Activated naive CD4-positive, alpha-beta T cell treated with anti-CD3 and anti-CD28 coated beads, Interleukin-2, amount 50 U/mL, for 16 hours (primary cell): ENCODE measurements at regions not wholly inside any gene's neighbourhood (a gene's known extent, or its start where the extent isn't known, plus 50 kb on each side); places are given as distances from the start of the nearest gene placed in this dataset.

Experiments used
- DNase-seq: peaks from one replicate; pipeline ENCODE4 v3.0.0-alpha.2; 2020

DNA sequence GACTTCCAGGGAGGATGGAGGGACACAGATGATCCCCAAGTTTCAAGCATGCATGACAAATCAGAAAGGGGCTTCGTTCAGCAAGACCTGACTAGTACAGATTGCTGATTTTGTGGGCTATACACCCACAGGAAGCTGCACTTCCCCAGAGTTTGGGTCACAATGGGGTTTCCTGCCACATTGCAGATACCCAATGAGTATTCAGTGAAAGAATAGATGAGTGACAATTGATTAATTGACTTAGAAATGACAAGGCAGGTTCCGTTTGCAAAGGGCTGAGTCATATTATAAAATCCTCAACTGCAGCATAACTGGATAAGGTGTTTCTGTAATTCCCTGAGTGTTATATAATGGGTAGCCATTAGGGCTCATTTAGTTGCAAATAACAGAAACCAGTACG, 146.6 kb upstream of the TBL1X start:
- no peak for DNase-seq

DNA sequence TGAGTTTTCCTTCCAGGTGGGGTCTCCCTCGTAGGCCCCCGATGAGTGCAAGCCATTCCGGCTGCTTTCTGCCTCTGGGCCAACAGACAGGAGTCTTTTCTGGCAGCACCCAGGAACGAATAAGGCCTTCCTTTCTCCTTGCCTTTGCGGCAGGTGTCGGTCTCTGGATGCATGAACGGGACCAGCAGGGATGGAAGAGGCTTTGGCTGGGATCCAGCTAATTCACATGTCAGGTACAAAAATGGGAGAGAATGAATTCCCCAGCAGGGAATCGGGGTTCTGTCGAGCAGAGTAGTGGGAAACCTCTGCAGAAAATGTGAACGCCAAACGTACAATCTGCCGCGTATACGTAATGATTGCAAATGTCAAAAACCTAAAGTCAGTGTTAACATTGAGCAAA, 146.1 kb upstream of the TBL1X start:
- DNase-seq, result no peak

DNA sequence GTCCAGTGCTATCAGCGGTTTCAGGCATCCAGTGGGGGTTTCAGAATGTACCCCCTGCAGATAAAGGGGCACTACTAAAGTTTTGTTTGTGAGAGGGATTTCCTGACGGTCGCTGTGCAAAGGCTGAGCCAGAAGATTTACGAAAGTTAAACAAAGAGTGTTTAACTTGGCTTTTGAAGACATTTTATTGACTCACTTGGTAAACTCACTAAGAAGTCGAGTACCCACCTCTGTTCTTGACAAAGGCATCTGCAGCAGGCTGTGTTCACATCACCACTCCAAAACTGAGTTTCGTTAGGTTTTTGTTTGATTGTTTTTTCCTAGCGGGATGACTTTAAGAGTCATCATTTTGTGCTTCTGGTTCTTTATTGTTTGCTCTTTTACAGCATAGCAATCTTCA, 143.9 kb upstream of the TBL1X start:
- DNase-seq, result no peak

DNA sequence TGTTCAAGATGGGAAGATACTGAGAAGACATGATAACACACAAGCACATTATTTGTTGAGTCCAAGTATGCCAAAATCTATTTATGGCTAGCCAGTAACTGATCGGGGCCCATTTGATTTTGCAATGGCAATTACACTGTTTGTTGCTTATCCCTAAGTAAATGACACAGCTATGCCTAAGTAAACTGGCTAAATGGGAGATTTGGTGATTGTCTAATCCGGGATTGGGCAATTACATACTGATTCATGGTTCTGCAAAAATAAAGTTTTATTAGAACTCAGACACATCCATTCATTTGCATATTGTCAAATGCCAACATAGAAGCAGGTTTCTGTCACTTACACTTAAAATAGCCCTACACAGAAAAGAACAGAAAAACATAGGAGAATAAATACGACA, 140.2 kb upstream of the TBL1X start:
- DNase-seq, result no peak

DNA sequence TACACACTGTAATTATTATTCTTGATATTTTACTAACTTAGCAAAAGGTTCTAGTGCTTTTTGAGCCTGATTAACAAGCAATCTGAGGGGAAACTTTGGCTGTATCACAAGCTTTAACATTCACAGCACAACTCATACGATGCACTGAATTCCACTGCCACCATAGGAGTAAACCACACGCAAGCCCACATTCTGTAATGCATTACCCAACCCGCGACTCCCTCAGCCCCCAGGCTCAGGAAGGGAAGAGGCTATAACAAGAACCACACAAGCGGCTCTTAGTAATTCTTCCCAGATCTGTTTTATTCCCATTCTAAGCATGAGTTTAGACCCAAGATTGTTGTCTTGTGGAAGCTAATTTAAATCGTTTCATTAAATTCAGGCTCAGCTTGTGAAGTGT, 138.5 kb upstream of the TBL1X start:
- DNase-seq, result no peak

DNA sequence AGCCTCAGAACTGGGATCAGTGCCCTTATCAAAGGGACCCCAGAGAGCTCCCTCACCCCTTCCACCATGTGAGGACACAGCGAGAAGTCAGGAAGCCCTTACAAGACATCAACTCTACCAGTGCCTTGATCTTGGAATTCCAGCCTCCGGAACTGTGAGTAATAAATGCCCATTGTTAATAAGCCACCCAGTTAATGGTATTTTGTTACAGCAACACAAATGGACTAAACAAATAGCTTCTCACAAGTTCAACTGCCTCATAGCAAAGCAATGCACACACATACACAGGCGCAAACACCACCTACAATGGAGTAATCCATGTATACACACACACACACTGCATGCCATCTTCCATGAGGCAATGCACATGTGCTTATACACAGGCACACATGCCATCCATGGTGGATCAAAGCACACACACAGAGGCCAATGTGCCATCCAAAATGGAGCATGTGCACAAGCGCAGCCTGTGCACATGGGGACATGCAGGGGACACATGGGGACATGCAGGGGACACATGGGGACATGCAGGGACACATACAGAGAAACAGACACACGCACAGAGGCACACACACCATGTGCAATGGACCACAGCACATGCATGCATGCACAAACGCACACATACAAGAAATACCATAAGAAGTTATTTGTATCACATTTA, 137.6 kb upstream of the TBL1X start:
- DNase-seq, result no peak

DNA sequence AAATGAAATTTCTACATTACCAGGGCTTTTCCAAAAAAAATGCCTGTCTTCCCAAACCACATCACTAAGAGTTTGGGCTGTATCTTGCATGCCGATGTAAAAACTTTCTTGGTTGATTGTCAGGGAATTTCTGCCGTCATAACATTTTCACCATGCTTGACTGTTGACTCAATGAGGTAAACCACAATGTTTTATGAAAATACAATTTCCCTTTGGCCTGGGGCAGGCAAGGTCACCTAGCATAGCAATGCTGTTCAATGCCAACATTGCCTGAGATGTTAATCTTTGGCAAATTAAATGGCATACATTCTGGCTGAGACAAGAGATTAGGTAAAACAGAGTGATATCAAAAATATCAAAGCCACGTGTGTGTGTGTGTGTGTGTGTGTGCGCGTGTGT, 137.1 kb upstream of the TBL1X start:
- no peak for DNase-seq

DNA sequence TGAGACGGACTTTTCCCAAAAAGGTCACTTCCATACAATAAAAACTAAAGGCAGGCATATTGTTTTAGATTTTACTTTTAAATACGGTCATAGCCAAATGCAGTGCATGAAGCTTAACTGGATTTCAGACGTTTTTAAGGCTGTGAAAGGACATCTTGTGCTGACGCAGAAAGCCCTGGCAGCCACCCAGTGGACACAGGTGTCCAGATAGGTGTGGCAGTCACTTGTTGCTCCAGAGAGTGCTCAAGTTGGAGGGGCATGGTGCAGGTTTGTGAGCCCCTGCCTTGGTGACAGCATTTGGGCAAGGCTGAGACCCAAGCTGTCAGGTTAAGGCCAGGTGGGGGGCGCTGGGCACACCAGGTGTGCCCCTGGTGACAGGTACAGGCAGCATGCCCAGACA, 135.8 kb upstream of the TBL1X start:
- no peak for DNase-seq

DNA sequence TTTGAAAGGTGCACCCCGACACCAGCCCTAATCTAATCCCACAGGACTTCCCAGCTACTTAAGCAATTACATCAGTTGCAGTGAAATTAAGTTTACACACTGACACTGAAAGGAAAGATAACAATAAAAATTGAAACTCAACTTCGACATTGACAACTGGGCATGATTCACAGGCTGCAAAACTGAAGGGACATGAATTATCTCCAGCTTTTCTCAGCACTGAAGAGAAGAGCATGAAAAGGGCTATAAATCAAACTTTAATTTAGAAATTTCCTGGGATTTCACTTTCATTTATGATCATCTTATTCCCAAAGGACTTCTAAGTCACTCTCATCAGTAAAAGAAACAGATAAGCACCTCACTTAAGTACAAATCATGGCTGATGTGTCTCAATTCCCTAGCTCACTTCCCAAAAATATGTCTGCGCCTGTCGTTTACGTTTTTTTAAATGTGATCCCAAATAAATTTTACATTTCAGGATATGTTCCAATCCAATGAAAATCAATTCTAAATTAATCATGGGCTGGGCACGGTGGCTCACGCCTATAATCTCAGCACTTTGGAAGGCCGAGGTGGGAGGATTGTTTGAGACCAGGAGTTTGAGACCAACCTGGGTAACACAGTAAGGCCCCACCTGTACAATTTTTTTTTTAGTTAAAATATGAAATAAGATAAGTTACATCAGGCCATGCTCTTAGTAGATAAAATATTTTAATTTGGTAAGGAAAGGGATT, 134.4 kb upstream of the TBL1X start:
- no peak for DNase-seq

DNA sequence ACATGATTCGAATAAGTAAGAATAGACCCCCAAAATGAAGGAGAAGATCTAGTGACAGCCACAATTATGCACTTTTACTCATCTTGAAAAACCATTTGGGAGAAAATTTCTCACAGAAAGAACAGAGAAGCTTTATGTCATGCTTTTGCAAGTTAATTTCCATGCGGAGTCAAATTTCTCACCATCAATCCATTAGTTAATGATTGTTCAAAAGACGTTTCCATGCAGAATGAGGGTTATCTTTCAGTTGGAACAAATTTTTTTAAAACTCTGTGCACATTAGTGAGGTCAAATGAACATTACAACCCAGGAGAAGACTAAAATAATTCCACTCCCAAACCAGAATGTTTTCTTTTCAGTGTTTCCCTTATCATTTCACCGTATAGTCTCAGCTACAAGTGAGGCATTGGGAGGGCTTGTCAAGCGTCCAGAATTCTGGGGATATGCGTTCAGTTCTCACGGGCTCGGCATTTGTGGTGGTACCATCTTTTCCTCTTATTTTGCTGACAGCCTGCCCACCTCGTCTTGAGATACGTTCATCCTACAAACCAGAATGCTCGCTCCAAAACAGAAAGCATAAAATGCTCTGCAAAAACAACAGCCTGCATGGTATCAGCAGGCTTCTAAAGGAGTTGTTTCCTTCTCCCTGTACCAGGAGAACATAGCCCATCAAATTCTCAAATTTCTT, 130.8 kb upstream of the TBL1X start:
- no peak for DNase-seq

DNA sequence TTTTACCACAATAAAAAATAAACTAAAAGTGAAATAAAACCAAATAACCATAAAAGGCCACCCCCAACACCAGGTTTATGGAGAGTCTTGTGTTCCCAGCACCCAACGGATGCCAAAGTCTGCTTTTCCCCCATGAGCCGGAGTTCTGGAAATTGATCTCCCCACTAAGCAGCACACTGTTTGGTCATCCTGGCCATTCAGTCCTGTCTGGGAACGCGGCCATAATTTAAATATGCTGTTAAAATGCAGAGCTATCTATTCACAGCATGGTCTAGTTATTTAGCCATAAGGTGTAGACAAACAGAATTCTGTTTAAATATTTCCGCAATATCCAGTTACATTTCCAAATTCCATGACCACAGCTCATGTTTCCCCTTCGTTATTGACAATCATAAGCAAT, 129.6 kb upstream of the TBL1X start:
- DNase-seq, result no peak

DNA sequence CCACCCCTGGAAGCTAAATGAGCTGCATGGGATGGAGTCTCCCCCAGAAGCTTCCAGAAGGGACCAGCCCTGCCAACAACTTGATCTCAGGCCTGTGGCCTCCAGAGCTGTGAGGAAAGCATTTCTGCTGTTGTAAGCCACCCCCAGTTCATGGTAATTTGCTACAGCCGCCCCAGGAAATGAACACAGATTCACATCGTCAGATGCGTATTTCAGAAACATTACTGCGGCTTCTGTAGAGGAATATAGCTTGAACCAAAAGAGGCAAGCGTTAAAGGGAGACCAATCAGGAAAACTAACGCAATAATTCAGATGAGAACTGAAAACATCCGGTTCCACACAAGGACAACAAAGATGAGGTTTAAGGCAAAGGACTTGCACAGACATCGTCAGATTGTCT, 128.4 kb upstream of the TBL1X start:
- DNase-seq, result no peak

DNA sequence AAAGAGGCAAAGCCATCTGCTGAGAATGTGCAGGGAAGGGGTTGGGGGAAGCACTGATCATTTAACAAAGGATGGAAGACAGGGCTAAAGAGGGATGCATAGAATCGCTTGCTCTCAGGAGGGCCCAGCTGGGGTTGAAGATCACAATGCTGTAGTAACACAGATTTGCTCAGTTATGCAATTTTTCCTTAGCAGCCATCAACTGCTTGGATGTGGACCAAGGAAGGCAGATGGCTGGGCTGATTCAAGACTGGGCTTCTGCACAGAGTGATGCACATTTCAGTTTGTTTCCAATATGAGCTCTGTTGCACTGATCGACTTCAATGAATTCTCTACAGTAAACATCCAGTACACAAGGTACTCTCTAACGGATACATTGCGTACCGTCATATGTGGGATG, 127.8 kb upstream of the TBL1X start:
- DNase-seq, result no peak

DNA sequence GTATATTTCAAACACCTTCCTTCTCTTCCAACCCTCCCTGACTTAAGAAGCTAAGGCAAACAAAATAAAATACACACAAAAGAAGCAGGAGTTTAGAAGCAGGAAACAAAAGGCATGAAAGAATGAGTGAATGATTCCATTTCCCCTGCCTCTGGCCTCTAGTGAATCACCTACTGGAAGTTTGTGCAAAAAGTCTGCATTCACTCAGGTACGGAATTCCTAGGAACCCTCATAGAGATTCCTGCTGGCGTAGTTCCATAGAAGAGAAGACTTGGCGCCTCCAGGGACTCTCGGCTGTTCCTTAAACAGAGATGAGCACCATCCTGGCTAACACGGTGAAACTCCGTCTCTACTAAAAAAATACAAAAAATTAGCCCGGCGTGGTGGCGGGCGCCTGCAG, 125.9 kb upstream of the TBL1X start:
- DNase-seq, result no peak

DNA sequence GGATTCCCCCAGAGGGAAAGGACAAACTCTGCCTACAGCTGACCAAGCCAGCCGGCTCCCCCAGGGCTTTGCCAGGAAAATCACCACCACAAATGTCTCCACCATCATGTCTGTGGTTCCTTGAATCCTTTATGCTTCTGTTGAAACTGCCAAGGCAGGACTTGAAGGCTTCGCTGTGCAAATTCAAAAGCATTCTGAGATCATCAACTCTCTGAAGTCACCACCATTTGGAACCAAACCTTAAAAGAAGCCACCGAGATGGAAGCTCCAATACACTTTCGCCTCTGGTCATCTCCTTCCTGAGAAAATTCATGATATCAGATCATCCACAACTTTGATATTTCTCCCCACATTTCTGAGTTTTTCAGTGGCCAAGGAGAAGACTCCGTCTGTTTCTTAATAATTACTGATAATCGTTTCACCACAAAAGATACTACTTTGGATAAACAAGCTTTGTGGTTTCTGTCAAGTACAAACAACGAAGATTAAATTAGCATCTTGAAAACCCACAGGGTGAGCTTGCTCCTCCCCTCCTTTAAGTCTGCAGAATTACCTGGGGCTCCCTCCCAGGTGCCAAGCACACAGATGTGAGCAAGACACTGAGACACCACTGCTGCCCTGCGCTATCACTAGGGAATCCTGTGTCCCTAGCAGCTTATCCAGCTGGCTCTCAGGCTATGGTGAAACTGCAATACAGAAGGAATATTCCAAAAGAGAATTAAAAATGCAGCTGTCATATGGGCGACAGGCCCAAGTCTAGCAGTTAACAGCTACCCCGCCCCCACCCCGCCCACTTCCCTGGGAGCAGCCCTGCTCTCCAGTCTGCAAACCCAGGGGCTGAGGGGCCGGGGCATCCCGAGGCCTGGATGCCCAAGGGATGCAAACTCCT, 125.0 kb upstream of the TBL1X start:
- DNase-seq, result no peak

DNA sequence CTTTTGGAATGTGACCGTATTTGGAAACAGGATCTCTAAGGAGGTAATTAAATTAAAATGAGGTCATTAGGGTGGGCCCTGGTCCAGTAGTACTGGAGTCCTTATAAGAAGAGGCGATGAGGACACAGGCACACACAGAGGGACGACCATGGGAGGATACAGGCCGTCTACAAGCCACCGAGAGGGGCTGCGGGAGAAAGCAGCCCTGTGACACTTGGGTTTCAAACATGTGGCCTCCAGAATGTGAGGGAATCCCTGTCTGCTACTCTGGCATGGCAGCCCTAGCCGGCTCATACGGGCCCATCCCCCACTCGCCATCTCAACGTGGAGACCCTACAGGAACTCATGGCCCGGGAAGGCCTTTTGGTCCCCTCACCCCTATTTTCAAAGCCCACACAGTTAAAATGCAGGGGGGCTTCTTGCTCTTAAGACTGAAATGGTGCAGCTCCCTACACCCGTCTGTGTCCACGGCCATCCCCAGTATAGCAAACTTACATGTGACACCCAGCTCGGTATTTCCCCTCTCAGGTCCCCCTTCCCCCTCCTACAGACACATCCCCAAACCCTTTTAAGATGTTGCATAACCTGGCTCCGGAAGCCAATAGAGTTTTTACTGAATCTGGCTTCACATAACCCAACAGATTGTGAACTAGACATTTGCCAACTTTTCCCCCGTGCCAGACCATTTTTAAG, 124.1 kb upstream of the TBL1X start:
- DNase-seq, result peak; percentile 29

DNA sequence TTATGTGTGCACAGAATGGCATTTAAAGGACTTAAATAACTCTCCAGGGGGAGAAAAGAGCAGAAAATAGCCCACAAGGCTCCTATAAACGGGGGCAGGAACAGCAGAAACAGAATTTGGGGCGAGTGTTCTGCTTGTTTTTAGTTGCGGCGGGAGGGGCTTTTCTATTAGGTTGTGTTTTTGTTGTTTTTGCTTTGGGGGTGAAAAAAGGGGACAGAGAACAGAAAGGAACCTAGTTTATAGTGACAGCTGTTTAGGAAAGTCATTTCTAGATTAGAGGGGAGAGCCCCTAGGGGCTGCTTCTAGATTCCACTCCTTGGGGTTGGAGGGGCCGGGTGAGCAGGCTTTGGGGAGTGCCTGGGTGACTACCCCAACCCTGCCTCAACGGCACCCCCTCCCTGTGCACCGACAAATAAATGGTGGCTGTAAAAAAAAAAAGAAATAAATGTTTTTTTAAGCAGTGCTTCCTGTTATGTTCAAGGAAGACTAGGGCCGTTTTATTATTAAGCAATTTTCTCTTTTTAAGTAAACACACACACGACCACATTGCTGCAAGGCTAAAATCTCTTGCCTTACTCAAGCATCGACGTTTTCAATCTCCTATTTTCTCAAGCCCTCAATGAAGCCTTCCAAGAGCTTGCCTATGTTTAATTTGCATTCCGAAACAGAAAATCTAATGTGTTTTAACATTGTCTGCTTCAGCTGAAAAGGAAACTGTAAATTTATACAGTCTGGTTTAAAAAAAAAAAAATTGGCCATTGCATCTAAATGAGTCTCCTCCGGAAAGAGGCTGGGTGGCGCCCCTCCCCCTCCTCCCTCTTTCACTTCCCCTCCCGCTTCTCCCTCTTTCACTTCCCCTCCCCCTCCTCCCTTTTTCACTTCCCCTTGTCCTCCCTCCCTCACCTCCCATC, 123.3 kb upstream of the TBL1X start:
- peak; percentile 67 for DNase-seq

DNA sequence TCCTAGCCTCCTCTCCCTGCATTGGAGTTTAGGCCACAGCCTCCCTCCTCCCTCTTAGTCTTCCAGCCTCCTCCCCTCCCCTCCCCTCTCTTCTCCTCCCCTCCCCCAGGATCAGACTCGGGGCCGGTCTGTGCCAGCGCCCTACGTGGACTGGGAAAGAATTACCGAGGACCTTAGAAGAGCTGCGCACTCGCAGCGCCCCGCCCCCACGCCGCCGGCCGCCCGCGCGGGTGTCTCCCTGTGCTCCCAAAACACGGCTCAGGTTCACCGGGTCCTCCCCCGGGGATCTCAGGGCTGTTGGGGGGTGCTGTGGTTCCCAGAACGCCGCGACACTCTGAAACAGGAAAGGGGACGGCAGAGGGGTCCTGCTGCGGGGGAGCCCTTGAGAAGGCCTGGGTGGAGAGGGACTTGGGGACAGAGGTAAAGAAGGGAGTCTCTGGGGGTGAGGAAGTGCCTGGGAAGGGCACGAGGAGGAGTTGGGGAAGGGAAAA, 122.3 kb upstream of the TBL1X start:
- DNase-seq, result peak; percentile 49

DNA sequence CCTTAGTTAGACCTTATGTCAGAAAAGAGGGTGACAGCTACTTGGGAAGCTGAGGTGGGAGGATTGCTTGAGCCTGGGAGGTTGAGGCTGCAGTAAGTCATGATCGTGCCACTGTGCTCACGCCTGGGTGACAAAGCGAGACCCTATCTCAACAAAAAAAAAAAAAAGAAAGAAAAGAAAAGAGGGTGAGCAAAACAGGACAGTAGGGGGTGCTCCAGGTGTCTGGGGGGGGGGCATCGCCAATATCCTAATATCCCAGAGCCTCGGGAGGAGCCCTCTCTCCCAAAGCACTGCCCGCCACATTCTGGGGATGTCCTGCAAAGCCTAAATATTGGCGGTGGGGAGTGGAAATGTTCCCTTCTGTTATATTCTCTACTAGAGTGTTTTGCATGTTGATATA, 120.9 kb upstream of the TBL1X start:
- DNase-seq, result no peak

DNA sequence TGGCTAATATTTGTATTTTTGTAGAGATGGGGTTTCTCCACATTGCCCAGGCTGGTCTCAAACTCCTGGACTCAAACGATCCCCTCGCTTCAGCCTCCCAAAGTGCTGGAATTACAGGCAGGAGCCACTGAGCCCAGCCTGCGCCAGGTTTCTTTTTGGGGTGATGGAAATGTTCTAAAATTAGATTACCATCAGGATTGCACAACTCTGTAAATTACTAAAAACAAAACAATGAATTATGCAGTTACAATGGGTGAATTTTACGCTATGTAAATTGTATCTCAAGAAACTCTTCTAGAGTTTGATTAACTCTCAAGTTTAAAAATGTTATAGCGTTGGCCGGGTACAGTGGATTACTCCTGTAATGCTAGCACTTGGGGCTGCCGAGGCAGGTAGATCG, 118.9 kb upstream of the TBL1X start:
- no peak for DNase-seq
